ENCODE measurements at regions not wholly inside any gene's neighbourhood (a gene's known extent, or its start where the extent isn't known, plus 50 kb on each side); places are given as distances from the start of the nearest gene placed in this dataset.

GRCh38 chr16:80403894-80404293 lies 136.9 kb upstream of the DYNLRB2 start:
- no peak overlapping the region for H3K4me3 Mint-ChIP-seq
- H3K36me3 Mint-ChIP-seq: no peaks in the 10 kb centered on the region
- H3K4me1 Mint-ChIP-seq: no peaks in the 10 kb centered on the region
- H3K9me3 Mint-ChIP-seq: peaks cover 0 to 5% (median 0%) of the 10 kb centered on the region in 6 donors
- no peak for DNase-seq
- peaks cover 3 to 6% (median 5%) of the 10 kb centered on the region in 3 donors for H3K27me3 Mint-ChIP-seq (ENCODE audit: low read depth in 3 of 3)
- H3K27ac Mint-ChIP-seq: no peak overlapping the region

GRCh38 chr16:80390871-80391489 lies 149.8 kb upstream of the DYNLRB2 start:
- no peaks in the 10 kb centered on the region for H3K4me1 Mint-ChIP-seq
- peaks cover 0 to 7% (median 2%) of the 10 kb centered on the region in 6 donors for H3K9me3 Mint-ChIP-seq
- no peak overlapping the region for H3K27ac Mint-ChIP-seq
- peaks cover 0 to 10% (median 2%) of the 10 kb centered on the region in 3 donors for H3K27me3 Mint-ChIP-seq (ENCODE audit: low read depth in 3 of 3)
- H3K36me3 Mint-ChIP-seq: no peaks in the 10 kb centered on the region
- H3K4me3 Mint-ChIP-seq: no peak overlapping the region
- DNase-seq: no peak

DNA sequence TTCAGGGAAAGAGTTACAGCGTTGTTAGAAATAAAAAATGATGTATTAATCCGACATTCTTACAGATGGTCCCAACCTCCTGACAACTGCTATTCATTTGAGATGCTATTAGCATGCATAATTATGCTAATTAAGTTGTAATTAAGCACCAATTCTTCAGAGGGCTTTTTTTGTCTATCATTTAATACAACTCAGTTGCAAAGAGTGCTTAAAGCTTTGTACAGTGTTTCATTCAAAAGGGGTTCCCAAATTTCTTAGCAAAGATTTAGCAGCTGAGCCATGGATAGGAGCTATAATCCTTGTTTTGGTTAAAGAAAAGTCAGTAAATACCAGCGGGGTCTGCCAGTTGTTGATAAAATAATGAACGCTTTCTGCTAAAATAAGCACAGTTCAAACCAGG lies 150.7 kb upstream of the DYNLRB2 start:
- Mint-ChIP-seq H3K4me1 (no peaks in the 10 kb centered on the region), H3K27me3 (ENCODE audit: low read depth in 3 of 3) (peaks cover 0 to 10% (median 4%) of the 10 kb centered on the region in 3 donors), H3K36me3 (no peaks in the 10 kb centered on the region), H3K27ac (no peak overlapping the region), H3K4me3 (no peak overlapping the region), H3K9me3 (peaks cover 0 to 7% (median 0%) of the 10 kb centered on the region in 6 donors)
- DNase-seq: no peak

DNA sequence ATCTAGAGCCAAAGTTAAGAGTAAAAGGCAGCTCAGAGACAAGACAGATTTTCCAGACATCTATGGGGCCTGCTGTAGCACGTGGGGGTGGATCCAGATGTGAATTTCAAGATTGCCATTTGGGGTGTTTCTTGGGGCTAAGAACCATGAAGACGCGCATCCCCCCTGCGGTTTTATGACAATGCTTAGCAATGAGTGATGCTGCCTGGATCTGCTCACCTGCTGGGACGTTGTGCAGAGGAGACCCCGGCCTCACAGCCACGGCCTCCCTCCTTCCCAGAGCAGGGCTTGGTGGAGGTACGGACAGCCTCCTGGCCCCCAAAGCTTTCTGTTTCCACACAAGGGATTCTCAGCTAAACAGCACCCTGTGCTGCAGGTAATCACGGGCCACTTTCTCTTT lies 151.5 kb upstream of the DYNLRB2 start:
- Mint-ChIP-seq H3K27me3 (ENCODE audit: low read depth in 3 of 3) (peaks cover 0 to 10% (median 4%) of the 10 kb centered on the region in 3 donors), H3K4me3 (no peak overlapping the region), H3K27ac (no peak overlapping the region), H3K36me3 (no peaks in the 10 kb centered on the region), H3K4me1 (no peaks in the 10 kb centered on the region), H3K9me3 (peaks cover 0 to 7% (median 0%) of the 10 kb centered on the region in 6 donors)
- no peak for DNase-seq

DNA sequence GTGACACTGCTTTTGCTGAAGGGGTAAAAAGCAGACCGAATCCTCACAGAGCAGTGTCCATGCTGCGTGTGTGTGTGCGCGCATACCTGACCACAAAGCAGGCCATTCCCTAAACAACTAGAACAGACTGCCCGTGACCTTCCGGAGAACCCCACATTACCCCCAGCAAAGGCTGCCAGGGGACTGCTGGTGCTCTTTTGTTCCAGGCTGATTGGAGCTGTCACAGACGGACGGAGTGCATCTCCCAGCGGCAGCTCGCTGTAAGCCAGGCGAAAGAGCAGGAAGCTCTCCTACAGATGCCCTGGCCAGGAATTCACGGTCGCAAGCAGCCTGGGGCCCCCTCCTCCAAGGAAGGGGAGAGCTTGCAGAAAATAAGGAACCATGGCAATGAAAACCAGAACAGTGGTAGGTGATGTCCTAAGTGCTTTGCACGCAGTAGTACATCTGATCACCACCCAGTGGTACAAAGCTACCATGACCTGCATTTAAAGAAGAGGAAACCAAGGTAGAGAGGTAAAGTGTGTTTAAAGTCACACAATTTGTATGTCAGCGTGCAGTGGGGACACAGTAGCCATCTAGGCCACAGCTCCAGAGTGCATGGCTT lies 153.4 kb upstream of the DYNLRB2 start:
- Mint-ChIP-seq H3K9me3 (no peaks in the 10 kb centered on the region), H3K4me1 (no peaks in the 10 kb centered on the region), H3K4me3 (no peak overlapping the region), H3K27ac (no peak overlapping the region), H3K36me3 (no peaks in the 10 kb centered on the region), H3K27me3 (ENCODE audit: low read depth in 3 of 3) (peaks cover 0 to 10% (median 4%) of the 10 kb centered on the region in 3 donors)
- no peak for DNase-seq

- peaks cover 0 to 2% (median 2%) of the 10 kb centered on the region in 3 donors for H3K27me3 Mint-ChIP-seq (ENCODE audit: low read depth in 3 of 3)
- no peak for DNase-seq
- no peak overlapping the region for H3K4me3 Mint-ChIP-seq
- H3K4me1 Mint-ChIP-seq: no peaks in the 10 kb centered on the region
- no peaks in the 10 kb centered on the region for H3K36me3 Mint-ChIP-seq
- no peak overlapping the region for H3K27ac Mint-ChIP-seq
- no peaks in the 10 kb centered on the region for H3K9me3 Mint-ChIP-seq
Observed at GRCh38 chr16:80384862-80385261, 155.9 kb upstream of the DYNLRB2 start.

DNA sequence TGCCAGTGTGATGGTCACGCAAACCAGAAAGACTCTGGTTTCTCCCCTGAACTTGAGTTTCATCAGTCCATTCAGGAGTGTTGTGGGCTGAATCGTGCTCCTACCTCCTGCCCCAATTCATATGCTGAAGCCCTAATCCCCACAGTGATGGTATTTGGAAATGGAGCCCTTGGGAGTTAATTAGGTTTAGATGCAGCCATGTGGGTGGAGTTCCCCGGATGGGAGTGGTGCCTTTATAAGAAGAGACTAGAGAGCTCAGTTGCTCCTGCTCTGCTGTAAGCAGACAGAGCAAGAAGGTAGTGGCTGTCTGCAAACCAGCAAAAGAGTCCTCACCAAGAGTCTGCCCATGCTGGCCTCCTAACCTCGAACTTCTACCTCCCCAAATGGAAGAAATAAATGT lies 160.3 kb upstream of the DYNLRB2 start:
- no peaks in the 10 kb centered on the region for H3K4me1 Mint-ChIP-seq
- H3K9me3 Mint-ChIP-seq: no peaks in the 10 kb centered on the region
- peaks cover 0 to 4% (median 2%) of the 10 kb centered on the region in 3 donors for H3K27me3 Mint-ChIP-seq (ENCODE audit: low read depth in 3 of 3)
- H3K36me3 Mint-ChIP-seq: no peaks in the 10 kb centered on the region
- DNase-seq: no peak
- H3K4me3 Mint-ChIP-seq: no peak overlapping the region
- H3K27ac Mint-ChIP-seq: no peak overlapping the region

GRCh38 chr16:80377096-80377956 lies 163.5 kb upstream of the DYNLRB2 start:
- H3K36me3 Mint-ChIP-seq: no peaks in the 10 kb centered on the region
- no peaks in the 10 kb centered on the region for H3K9me3 Mint-ChIP-seq
- no peak overlapping the region for H3K4me3 Mint-ChIP-seq
- DNase-seq: no peak
- no peak overlapping the region for H3K27ac Mint-ChIP-seq
- peaks cover 0 to 6% (median 4%) of the 10 kb centered on the region in 3 donors for H3K27me3 Mint-ChIP-seq (ENCODE audit: low read depth in 3 of 3)
- no peaks in the 10 kb centered on the region for H3K4me1 Mint-ChIP-seq

DNA sequence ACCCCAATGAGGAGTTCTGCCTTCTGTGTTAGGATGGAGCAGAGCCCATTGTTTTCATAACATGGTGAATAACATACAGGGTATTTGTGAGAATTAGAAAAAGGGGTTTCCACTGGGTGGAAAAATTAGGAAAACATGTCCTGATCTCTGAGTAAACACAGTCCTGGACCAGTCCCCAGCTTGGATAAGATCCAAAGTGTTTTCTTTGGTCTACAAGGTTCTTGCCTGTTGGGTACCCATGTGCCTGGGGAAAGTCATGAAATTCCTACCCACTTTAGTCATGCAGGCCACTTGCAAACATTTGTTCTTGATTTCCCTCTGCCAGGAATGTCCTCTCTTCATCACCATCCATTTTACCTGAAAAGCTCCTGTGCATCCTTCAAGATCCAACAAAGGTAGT lies 164.8 kb upstream of the DYNLRB2 start:
- Mint-ChIP-seq H3K4me3 (no peak overlapping the region), H3K36me3 (no peaks in the 10 kb centered on the region), H3K27ac (no peak overlapping the region), H3K27me3 (ENCODE audit: low read depth in 3 of 3) (peaks cover 4 to 6% (median 4%) of the 10 kb centered on the region in 3 donors), H3K9me3 (no peaks in the 10 kb centered on the region), H3K4me1 (no peaks in the 10 kb centered on the region)
- DNase-seq: no peak

DNA sequence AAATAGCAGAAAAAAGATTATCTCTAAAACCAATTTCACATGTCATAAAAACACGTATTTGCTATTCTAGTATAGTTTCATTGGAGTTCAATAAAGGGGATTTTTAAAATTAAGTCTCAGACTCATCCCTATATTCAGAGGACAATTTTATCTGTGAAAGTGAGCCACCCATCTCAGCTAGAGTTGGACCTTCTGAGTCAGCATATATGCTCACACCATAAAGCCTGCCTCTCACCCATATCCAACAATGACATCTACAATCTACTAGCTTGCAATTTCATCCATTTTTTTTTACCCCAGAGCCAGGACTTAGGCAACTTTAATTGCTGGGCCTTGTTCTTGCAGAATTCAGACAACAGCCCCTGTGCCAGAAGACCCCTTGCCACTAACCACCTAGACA lies 165.3 kb upstream of the DYNLRB2 start:
- no peak overlapping the region for H3K27ac Mint-ChIP-seq
- H3K4me3 Mint-ChIP-seq: no peak overlapping the region
- H3K27me3 Mint-ChIP-seq (ENCODE audit: low read depth in 3 of 3): peaks cover 4 to 6% (median 4%) of the 10 kb centered on the region in 3 donors
- H3K4me1 Mint-ChIP-seq: no peaks in the 10 kb centered on the region
- H3K9me3 Mint-ChIP-seq: no peaks in the 10 kb centered on the region
- no peaks in the 10 kb centered on the region for H3K36me3 Mint-ChIP-seq
- DNase-seq: no peak

GRCh38 chr16:80372341-80372740 lies 168.5 kb upstream of the DYNLRB2 start:
- Mint-ChIP-seq H3K27me3 (ENCODE audit: low read depth in 3 of 3) (peaks cover under 1 to 5% (median 5%) of the 10 kb centered on the region in 3 donors), H3K9me3 (no peaks in the 10 kb centered on the region), H3K27ac (no peak overlapping the region), H3K4me1 (no peaks in the 10 kb centered on the region), H3K4me3 (no peak overlapping the region), H3K36me3 (no peaks in the 10 kb centered on the region)
- DNase-seq: no peak

DNA sequence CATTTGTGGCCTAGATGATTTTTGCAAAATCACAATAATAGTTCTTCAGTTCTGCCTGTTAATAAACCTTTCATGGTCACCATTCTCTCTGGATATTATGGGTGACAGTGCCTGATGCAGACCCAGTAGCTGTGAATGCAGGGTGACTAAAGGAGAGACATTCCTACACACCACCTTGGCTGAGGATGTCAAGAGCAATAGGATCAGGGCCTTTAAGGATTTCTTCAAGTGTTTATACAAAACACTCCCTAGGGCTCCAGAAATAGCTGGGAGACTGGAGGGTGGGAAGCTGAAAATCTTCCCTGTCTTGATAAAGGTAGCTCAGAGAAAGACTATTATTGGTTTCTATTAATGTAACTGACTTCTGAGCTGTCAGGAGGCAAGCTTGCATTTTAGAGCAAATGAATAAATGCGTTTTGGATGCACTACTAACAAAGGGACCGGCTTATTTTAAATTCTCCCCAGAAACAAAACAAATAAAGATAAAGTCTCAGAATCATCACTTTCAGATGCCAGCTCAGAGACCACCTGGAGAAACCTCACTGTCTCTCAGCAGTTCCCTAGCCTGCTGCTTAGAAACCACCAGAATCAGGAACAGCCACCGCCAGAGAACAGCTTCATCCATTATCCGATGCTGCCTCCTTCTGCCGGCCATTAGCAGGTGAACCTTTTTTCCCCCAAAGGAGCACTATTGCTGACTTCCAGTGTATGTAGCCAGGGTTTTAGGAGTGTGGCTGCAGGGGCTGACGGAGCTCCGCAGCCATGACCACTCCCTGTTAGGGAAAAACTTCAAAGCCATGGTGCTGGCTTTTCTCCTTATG lies 171.4 kb upstream of the DYNLRB2 start:
- Mint-ChIP-seq H3K27ac (no peak overlapping the region), H3K4me1 (no peaks in the 10 kb centered on the region), H3K9me3 (no peaks in the 10 kb centered on the region), H3K36me3 (no peaks in the 10 kb centered on the region), H3K27me3 (ENCODE audit: low read depth in 3 of 3) (peaks cover 0 to 5% (median 5%) of the 10 kb centered on the region in 3 donors), H3K4me3 (no peak overlapping the region)
- no peak for DNase-seq

DNA sequence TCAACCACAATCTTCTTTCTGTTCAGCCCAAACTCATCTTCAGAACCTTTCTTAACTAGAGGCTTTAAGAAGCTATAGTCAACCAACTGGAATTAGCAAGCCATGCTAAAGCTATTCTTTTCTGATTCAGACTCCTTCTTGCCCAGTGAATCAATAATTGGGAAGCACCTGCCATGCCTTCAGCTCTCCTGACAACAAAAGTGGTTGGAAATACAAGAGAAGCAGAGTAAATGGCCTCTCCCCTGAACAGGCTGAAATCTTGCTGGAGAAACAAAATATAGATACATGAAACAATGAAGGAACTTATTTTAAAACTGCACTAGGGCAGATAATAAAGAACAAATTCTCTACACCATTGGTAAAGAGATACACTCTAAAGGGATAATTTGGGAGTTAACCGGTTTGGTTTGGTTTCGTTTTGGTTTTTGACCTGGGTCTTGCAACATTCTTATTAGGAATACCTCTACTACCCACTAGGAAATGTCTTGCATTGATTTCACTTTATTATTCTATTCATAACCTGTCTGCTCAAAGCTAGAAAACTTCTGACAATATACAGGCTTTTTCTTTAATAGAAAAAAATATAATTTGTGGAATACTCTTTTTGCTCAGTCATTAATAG lies 173.6 kb upstream of the DYNLRB2 start:
- Mint-ChIP-seq H3K36me3 (no peaks in the 10 kb centered on the region), H3K9me3 (no peaks in the 10 kb centered on the region), H3K4me1 (no peaks in the 10 kb centered on the region), H3K27me3 (ENCODE audit: low read depth in 3 of 3) (peaks cover 3 to 7% (median 7%) of the 10 kb centered on the region in 3 donors), H3K27ac (no peak overlapping the region), H3K4me3 (no peak overlapping the region)
- DNase-seq: no peak
